B cell (primary cell): ENCODE measurements at regions not wholly inside any gene's neighbourhood (a gene's known extent, or its start where the extent isn't known, plus 50 kb on each side); places are given as distances from the start of the nearest gene placed in this dataset.

Experiments
- ATAC-seq: fragments of 200-7000 bp; cut with Tn5 transposase; one replicate; pipeline ENCODE4 v1.10.0; 2021; ENCODE audit warnings: low read depth, mild to moderate bottlenecking, moderate number of reproducible peaks, moderate library complexity
- CTCF ChIA-PET: fragments of 350-600 bp; sonication (Branson Sonifier 250); formaldehyde crosslinking; loops from one replicate; lab custom pipeline; 2021; ENCODE audit warnings: antibody characterized with exemption, inconsistent platforms; lab: Charles Lee
- POLR2A ChIA-PET: fragments of 350-600 bp; sonication (Branson Sonifier 250); formaldehyde crosslinking; loops from one replicate; lab custom pipeline; 2021; ENCODE audit warnings: antibody characterized with exemption; lab: Charles Lee
- DNase-seq: peaks from one replicate; pipeline ENCODE4 v3.0.0; 2013
- H2AFZ ChIP-seq: 2 replicates; pipeline ENCODE4 v1.6.1; 2012; ENCODE audit warnings: mild to moderate bottlenecking, low read depth, low read length; ENCODE audit not compliant: insufficient read depth, poor library complexity, severe bottlenecking
- H3K27ac ChIP-seq, 2 donors: 1 replicate in 1 of 2; 2 replicates in 1 of 2; pipeline ENCODE4 v1.5.1; 2012 to 2013; ENCODE audit warnings: low read length in 2 of 2, mild to moderate bottlenecking in 2 of 2, moderate library complexity in 1 of 2
- H3K27me3 ChIP-seq, 4 experiments: fragments of 200-600 bp in 1 of 4; sonication (generic) in 1 of 4; replicated peaks in 1 of 4; 1 replicate in 2 of 4; 2 replicates in 2 of 4; pipeline versions ENCODE4 v1.6.1 to v1.7.0; 2013 to 2016; ENCODE audit warnings: low read length in 3 of 4, mild to moderate bottlenecking in 2 of 4, mixed read lengths in 1 of 4, moderate library complexity in 1 of 4; ENCODE audit not compliant: insufficient read depth in 4 of 4, control insufficient read depth in 3 of 4; ENCODE audit errors: control extremely low read depth in 1 of 4
- H3K36me3 ChIP-seq, 2 experiments: replicated peaks in 1 of 2; 1 replicate in 1 of 2; 2 replicates in 1 of 2; pipeline versions ENCODE4 v1.6.1 to v1.7.1; 2013; ENCODE audit warnings: low read length in 1 of 2; ENCODE audit not compliant: insufficient read depth in 2 of 2, control insufficient read depth in 1 of 2; ENCODE audit errors: control extremely low read depth in 1 of 2, extremely low read depth in 1 of 2
- H3K4me1 ChIP-seq, 2 donors: fragments of 200-600 bp in 1 of 2; sonication (generic) in 1 of 2; 1 replicate in 1 of 2; 2 replicates in 1 of 2; pipeline versions ENCODE4 v1.5.1 to v1.6.1; 2013 to 2017; ENCODE audit warnings: low read length in 2 of 2; ENCODE audit not compliant: control insufficient read depth in 2 of 2, insufficient read depth in 2 of 2
- H3K4me2 ChIP-seq: replicated peaks from 2 replicates; pipeline ENCODE3; 2012; ENCODE audit warnings: mild to moderate bottlenecking, low read depth, low read length; ENCODE audit not compliant: poor library complexity, severe bottlenecking
- H3K4me3 ChIP-seq, 5 experiments: fragments of 200-600 bp in 1 of 5; sonication (generic) in 1 of 5; 1 replicate in 3 of 5; 2 replicates in 2 of 5; pipeline versions ENCODE4 v1.5.1 to v1.7.0; 2011 to 2016; ENCODE audit warnings: low read length in 4 of 5, mild to moderate bottlenecking in 4 of 5, low read depth in 2 of 5, control low read depth in 1 of 5, moderate library complexity in 1 of 5; ENCODE audit not compliant: insufficient read depth in 1 of 5; ENCODE audit errors: control extremely low read depth in 1 of 5, extremely low read depth in 1 of 5
- H3K79me2 ChIP-seq: fragments of 200-600 bp; sonication (generic); one replicate; pipeline ENCODE4 v1.6.0; 2016; ENCODE audit warnings: low read length; ENCODE audit not compliant: control insufficient read depth, insufficient read depth
- H3K9ac ChIP-seq: fragments of 200-600 bp; sonication (generic); 2 replicates; pipeline ENCODE4 v1.6.1; 2017; ENCODE audit warnings: mild to moderate bottlenecking, low read length, moderate library complexity
- H3K9me3 ChIP-seq, 3 donors: one replicate each; pipeline versions ENCODE4 v1.6.1 to v1.7.1; 2013; ENCODE audit warnings: low read length in 2 of 3; ENCODE audit not compliant: control insufficient read depth in 2 of 3, insufficient read depth in 1 of 3; ENCODE audit errors: control extremely low read depth in 1 of 3
- H4K20me1 ChIP-seq: 2 replicates; pipeline ENCODE4 v1.6.0; 2012; ENCODE audit warnings: mild to moderate bottlenecking, low read length; ENCODE audit not compliant: insufficient read depth, control insufficient read depth, poor library complexity, severe bottlenecking
- H3K27ac Mint-ChIP-seq: one replicate; pipeline ENCODE4 v1.8.0; 2021; ENCODE audit warnings: mixed read lengths
- H3K27me3 Mint-ChIP-seq: one replicate; pipeline ENCODE4 v1.8.0; 2021; ENCODE audit warnings: mixed read lengths
- H3K4me1 Mint-ChIP-seq: one replicate; pipeline ENCODE4 v1.8.0; 2021; ENCODE audit warnings: mixed read lengths
- H3K4me3 Mint-ChIP-seq: one replicate; pipeline ENCODE4 v1.8.0; 2021; ENCODE audit warnings: mixed read lengths
- H3K9me3 Mint-ChIP-seq: one replicate; pipeline ENCODE4 v1.8.0; 2022; ENCODE audit warnings: mixed read lengths; ENCODE audit not compliant: insufficient read depth
- CTCF ChIP-seq: fragments of 200-600 bp; IDR thresholded peaks from one replicate; pipeline ENCODE4 v1.8.0; 2022; ENCODE audit warnings: antibody characterized with exemption, mild to moderate bottlenecking
- EZH2 ChIP-seq: IDR thresholded peaks from 2 replicates; pipeline ENCODE4 v1.6.1; 2012; ENCODE audit warnings: borderline replicate concordance, low read depth, mild to moderate bottlenecking, moderate library complexity, low read length; ENCODE audit not compliant: insufficient read depth, poor library complexity, severe bottlenecking
- intact Hi-C: fragments of 100-400 bp; cut with micrococcal nuclease; formaldehyde crosslinking; loops from one replicate; pipeline ENCODE4 v1.10.0; 2022

GRCh38 chr12:90504806-90505205 is 450.2 kb downstream of the CCER1 start:
- no peaks in the 10 kb centered on the region for H4K20me1 ChIP-seq
- CTCF ChIA-PET = no interaction called here
- DNase-seq = no peak
- Mint-ChIP-seq H3K4me1 (no peaks in the 10 kb centered on the region), H3K4me3 (no peak overlapping the region), H3K27ac (no peak overlapping the region), H3K27me3 (no peaks in the 10 kb centered on the region), H3K9me3 (no peaks in the 10 kb centered on the region)
- H3K79me2 ChIP-seq = no peaks in the 10 kb centered on the region
- POLR2A ChIA-PET = no interaction called here
- no peak overlapping the region for H3K27ac ChIP-seq
- no peak overlapping the region for H2AFZ ChIP-seq
- no peak overlapping the region for H3K4me3 ChIP-seq
- H3K9ac ChIP-seq = no peak overlapping the region
- no peaks in the 10 kb centered on the region for H3K4me1 ChIP-seq
- intact Hi-C loops = no loop called here
- H3K27me3 ChIP-seq = no peaks in the 10 kb centered on the region
- TF ChIP-seq EZH2 (no peak), CTCF (no peak)
- H3K36me3 ChIP-seq = no peaks in the 10 kb centered on the region
- H3K9me3 ChIP-seq = peaks cover 0 to 1% (median 0%) of the 10 kb centered on the region in 3 donors
- no peak for ATAC-seq
- no peak overlapping the region for H3K4me2 ChIP-seq

GRCh38 chr12:90502070-90502469 is 452.9 kb downstream of the CCER1 start:
- Histone ChIP-seq H3K27ac (no peak overlapping the region), H3K9me3 (peaks cover 0 to 2% (median 0%) of the 10 kb centered on the region in 3 donors), H3K4me2 (no peak overlapping the region), H3K4me3 (no peak overlapping the region), H3K79me2 (no peaks in the 10 kb centered on the region), H4K20me1 (no peaks in the 10 kb centered on the region), H3K27me3 (no peaks in the 10 kb centered on the region), H2AFZ (no peak overlapping the region), H3K36me3 (no peaks in the 10 kb centered on the region), H3K4me1 (no peaks in the 10 kb centered on the region), H3K9ac (no peak overlapping the region)
- H3K27me3 Mint-ChIP-seq = no peaks in the 10 kb centered on the region
- no peaks in the 10 kb centered on the region for H3K4me1 Mint-ChIP-seq
- POLR2A ChIA-PET = no interaction called here
- no peak overlapping the region for H3K4me3 Mint-ChIP-seq
- intact Hi-C loops = no loop called here
- DNase-seq = no peak
- no peak overlapping the region for H3K27ac Mint-ChIP-seq
- no peaks in the 10 kb centered on the region for H3K9me3 Mint-ChIP-seq
- no peak for TF ChIP-seq CTCF
- ATAC-seq = no peak
- CTCF ChIA-PET = no interaction called here
